ENCODE measurements at regions not wholly inside any gene's neighbourhood (a gene's known extent, or its start where the extent isn't known, plus 50 kb on each side); places are given as distances from the start of the nearest gene placed in this dataset.
"Not testable (repeated sequence)": the region's sequence is repeated elsewhere in the genome, so short reads cannot be mapped to it uniquely, and the experiment has no call there.

- no peak for DNase-seq
Measured at GRCh38 chr21:24456358-24456757, 1150.9 kb downstream of the MRPL39 start.

GRCh38 chr21:24450119-24450518 is 1157.2 kb downstream of the MRPL39 start:
- no peak for DNase-seq

GRCh38 chr21:24445517-24445916 is 1161.8 kb downstream of the MRPL39 start:
- DNase-seq, result no peak

- no peak for DNase-seq
Measured at GRCh38 chr21:24444736-24445135, 1162.5 kb downstream of the MRPL39 start.

DNA sequence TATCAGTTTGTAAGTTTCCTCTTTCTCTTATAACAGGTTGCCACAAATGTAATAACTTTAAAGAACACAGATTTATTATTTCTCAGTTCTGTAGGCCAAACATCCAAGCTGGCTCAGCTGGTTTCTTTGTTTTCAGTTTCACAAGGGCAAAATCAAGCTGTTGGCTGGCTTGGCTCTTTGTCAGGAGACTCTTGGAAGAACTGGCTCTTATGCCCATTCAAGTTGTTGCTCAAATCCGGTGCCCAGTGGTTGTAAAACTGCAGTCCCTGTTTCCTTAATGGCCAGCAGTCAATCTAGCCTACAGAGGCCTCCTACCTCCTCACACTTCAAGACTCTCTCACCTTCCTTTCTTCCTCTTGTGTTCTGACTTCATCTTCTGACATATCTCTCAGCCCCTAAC is 1171.0 kb downstream of the MRPL39 start:
- no peak for DNase-seq

DNA sequence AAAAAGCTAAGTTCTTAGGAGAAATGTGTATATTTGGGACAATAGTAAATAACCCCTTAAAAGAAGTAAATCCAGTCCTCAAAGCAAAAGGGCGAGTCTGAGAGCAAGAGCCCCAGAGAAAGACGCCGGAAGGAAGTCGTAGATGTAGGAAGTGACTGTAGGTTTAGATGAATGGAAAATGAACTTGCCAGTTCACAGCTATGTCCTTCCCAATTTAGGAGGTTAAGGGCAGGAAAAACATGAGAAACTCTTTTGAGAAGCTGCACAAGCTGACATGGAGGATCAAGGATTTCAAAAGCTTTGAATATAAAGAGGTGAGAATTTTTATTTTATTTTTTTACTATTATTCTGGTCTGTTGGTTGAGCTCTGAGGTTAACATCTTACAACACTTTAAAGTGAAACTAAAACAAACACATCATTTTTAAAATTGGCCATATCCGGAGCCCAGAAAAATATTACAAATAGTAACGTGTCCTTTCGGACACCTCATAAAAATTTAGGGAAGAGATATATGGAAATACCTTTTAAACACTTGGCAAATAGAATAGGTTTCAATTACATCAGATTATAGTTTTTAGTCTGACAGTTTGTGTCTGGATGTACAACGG is 1178.6 kb downstream of the MRPL39 start:
- no peak for DNase-seq

- DNase-seq, result no peak
Measured at GRCh38 chr21:24424776-24425175, 1182.5 kb downstream of the MRPL39 start.

- DNase-seq, result no peak
Measured at GRCh38 chr21:24423546-24423945, 1183.7 kb downstream of the MRPL39 start.

DNA sequence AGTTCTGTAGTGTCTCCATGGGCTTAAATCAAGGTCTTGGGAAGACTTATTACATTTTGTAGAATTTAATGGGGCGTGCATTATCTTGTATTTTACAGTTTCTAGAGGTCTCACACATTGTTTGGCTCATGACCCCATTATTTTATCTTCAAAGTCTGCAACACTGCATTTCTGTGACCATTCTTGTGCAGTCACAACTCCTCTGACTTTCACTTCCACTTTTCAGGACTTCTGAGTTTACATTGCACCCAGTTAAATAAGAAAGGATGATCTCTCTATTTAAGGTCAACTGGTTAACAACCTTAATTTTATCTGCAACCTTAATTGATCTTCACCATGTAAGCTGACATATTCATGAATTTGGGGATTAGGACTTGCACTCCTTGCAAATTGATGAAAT is 1186.6 kb downstream of the MRPL39 start:
- no peak for DNase-seq

DNA sequence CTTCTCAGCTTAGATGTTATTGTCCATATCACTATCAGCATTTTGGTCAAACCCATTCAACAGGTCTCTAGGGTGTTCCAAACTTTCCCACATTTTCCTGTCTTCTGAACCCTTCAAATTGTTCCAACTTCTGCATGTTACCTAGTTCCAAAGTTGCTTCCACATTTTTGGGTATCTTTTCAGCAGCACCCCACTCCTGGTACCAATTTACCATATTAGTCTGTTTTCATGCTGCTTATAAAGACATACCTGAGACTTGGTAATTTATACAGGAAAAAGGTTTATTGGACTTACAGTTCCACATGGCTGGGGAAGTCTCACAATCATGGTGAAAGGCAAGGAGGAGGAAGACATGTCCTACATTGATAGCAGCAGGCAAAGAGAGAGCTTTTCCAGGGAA is 1187.6 kb downstream of the MRPL39 start:
- DNase-seq, result not testable (repeated sequence)

GRCh38 chr21:24418671-24419070 is 1188.6 kb downstream of the MRPL39 start:
- DNase-seq, result no peak

DNA sequence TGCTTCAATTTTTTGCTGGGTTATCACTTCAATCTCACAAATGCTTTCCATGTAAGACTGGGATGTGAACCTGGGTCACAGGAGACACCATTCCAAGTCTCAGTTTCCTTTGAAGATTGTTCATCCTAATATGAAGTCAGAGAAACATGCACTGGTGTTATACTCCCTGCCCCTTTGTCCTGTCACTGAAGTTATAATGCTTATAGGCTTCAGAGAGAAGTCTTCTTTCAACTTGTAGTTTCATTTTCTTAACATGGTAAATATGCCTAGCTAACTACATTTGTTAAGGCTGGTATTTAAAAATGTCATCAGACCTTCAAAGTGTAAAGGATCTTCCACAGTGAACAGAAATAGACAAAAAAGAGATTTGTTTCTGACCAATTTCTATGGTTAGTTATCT is 1195.9 kb downstream of the MRPL39 start:
- no peak for DNase-seq

DNA sequence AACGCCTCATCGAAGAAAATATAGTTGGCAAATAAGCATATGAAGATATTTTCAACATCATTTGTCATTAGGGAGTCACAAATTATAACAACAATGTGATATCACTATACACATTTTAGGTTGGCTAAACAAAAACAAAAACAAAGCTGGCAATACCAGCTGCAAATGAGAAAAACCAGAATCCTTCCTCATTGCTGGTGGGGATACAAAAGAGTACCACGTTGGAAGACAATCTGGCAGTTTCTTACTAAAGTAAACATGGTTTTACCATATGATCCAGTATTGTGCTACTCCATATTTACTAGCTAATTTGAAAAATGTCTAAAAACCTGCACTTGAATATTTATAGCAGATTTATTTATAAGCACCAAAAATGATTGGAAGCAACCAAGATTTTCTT is 1204.1 kb downstream of the MRPL39 start:
- no peak for DNase-seq

DNA sequence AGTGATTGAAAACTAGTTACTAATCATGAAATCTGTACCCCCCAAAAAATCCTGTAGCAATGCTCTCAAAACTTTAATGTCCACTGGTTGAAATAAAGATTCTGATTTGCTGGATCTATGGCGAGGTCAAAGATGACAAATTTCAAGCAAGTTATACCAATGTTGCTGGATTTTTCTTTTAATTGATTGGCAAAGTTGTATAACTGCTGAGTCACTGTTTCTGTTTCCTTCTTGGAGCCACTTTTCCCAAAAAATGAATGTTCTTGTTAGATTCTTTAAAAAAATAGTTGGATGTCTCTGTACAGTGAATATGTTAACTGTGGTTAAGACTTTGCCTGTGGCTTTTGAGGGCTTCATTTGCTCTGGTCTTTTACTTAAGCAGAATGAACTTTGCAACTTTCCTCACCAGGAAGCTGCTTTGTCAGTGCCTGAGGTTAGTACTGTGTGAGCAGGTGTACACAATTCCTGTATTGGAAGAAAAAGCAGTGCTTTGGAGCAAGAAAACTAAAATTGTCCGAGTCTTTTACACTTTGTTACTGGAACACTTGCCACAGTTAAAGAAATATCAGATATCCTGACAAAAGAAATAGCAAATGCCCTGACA is 1211.9 kb downstream of the MRPL39 start:
- DNase-seq, result no peak

- DNase-seq, result no peak
Measured at GRCh38 chr21:24375201-24375600, 1232.1 kb downstream of the MRPL39 start.

DNA sequence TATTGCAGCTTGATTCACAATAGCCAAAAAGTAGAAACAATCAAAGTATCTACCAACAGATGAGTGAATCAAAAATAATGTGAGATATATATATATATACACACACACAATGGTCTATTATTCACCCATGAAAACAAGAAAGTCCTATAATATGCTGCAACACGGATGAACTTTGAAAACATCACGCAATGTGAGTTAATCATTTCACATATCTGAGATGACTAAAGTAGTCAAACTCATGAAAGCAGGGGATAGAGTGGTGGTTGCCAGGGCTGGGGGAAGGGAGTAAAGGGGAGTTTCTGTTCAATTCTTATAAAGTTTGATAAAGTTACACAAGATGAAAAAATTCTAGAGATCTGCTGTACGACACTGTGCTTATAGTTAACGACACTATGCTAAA is 1234.8 kb downstream of the MRPL39 start:
- DNase-seq, result no peak

DNA sequence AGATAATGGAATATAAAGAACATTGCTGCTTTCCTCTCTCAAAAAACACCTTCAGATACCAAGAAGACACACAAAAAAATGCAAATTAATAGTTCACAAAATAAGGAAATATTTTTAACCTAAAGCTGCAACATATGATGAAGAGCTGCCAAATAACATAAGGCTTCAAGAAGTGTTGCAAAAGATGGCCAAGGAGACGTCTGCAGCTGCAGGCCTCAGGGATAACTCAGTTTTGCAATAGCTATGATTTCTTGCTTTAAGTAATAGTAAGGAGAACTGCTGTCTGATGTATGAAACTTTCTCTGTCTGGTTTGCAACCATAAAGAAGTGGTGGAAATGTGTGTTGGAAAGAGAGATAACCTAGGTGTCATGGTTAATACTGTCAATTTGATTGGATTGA is 1237.5 kb downstream of the MRPL39 start:
- DNase-seq, result no peak

DNA sequence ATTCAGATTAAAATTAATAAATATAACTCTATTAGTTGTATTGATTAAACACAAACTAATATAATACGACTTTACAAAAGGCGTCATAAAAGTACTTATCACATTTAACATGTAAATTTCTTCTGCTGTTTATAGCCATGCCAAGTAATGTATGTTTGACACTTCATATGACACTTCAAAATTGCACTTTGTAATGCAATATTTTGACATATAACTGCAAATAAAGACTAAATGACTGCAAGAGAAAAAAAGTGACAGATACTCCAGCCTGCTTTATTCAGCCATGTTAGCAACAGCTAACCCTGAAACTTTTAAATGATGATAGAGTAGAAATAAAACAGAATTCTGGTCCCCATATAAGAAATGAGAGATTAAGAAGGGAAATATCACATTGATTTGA is 1238.0 kb downstream of the MRPL39 start:
- no peak for DNase-seq

GRCh38 chr21:24367936-24368335 is 1239.3 kb downstream of the MRPL39 start:
- DNase-seq, result no peak

- no peak for DNase-seq
Measured at GRCh38 chr21:24353492-24353891, 1253.8 kb downstream of the MRPL39 start.

DNA sequence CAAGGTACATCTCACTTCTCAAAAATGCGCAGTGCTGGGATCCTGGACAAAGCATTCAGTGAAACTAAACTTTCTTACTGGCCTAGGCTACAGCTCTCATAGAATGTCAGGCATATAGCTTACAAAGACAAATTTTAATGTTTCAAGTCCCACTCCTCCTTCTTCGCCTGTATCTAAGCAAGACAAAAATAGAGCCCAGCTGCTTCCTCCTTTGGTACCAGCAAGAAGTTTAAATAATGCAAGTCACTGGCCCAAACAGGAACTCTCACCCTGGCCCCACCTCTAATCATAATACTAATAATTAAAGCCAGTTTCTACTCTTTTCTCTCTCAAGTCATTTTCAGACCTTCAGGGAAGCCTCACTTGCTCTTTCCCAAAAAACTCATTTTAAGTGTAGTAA is 1267.9 kb downstream of the MRPL39 start:
- DNase-seq, result no peak

- no peak for DNase-seq
Measured at GRCh38 chr21:24336491-24336890, 1270.8 kb downstream of the MRPL39 start.

DNA sequence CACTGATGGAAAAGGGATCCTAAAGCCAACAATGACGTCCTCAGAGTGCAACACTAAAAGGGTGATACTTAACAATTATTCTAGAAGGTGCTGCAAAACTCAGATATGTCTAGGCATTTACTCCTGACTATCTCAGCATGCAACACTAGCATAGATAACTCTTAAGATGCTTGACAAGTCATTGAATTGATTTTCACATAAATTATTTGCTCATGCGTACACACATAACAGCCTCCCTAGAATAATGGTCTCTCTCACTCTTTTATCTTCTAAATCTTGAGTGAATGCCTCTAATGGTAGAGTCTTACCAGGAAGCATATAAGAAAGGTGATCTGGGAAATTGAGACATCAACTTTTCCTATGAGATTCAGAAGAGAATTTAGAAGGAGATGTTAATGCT is 1283.7 kb downstream of the MRPL39 start:
- DNase-seq, result no peak

DNA sequence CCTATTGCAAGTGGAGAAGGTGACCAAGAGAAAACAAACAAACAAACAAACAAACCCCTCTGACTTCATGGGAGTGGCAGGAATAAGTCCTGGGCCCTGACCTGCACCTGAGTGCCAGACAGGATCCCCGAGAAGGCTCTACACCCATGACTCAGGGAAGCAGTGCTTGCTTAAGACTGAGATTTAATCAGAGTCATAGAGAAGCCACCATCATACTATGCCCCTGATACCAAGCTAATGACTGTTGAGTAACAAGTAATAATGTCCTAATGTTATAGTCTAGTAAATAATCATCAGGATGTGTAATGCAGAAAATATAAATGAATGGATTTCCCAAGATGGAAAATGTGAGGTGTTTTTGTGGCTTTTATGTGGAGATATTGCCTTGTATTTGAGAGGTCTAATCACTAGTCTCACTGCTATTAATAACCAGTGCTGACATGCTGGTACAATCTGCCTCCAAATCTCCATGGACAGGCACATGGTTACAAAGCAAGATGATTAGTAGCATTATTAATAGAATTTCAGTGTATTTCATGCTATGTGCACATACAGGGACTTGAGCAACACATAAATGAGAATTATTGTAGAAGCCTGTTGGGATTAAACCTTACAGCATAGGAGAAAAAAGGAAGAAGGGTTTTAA is 1290.9 kb downstream of the MRPL39 start:
- no peak for DNase-seq

DNA sequence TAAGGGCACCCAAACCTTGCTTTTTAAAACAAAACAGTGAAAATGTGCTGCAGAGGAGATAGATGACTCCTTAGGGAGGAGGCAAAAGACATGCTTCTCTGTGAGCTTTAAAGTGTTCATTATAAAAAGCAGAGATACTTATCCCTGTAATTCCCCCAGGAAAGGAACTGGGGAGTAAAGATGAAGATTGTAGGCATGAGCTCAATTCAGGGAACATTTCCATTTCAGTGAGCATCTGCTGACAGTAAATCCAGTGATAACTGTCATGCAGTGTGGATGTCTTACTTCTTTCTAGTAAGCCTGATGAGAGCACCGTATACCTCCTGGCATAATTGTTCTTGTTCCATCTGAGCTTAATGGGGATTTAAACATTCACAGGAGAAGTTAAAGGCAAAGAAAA is 1296.5 kb downstream of the MRPL39 start:
- DNase-seq, result no peak

Measured in HCEC 1CT (cell line).